ENCODE measurements at regions not wholly inside any gene's neighbourhood (a gene's known extent, or its start where the extent isn't known, plus 50 kb on each side); places are given as distances from the start of the nearest gene placed in this dataset.

- no peaks in the 10 kb centered on the region for H3K36me3 ChIP-seq (ENCODE audit: insufficient read depth)
- no peak overlapping the region for H2AFZ ChIP-seq (ENCODE audit: low read depth)
Measured at GRCh38 chr7:68432585-68432984, 1165.7 kb upstream of the AUTS2 start.

DNA sequence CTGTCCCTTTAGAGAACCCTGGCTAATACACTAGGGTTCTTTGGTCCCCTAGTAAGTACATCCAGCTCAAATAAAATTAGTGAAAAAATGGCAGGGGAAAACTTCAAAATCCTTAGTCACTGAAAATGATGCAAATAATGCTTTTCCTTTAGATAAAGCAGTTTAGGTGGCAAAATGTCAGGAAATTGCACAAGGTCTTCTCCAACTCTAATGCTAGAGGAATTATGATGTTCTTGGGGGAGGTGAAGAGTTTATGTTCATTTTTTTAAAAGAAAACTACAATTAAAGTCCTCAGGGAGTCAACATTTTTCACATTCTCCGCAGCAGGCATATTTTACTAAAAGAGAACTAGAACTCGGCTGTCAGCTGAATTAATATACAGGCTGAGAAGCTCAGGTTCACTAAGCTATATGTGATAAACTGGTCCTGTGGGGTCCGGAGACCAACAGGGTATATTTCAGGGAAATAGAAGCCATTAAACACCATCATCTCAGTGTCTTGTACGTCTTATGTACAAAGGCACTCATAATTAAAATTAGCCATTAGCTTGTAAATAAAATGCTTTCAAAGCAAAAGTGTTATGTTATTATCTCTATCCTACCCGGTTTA lies 1164.7 kb upstream of the AUTS2 start:
- H3K9ac ChIP-seq: no peak overlapping the region

More at GRCh38 chr7:68432585-68432984, 1165.7 kb upstream of the AUTS2 start:
- Histone ChIP-seq H3K4me2 (no peak overlapping the region), H3K4me3 (IDR thresholded peaks at IDR 0.05; ENCODE audit: insufficient read depth, low read depth, low read length) (no peak overlapping the region), H3K9ac (no peak overlapping the region), H3K27me3 (ENCODE audit: insufficient read depth, low read depth) (no peaks in the 10 kb centered on the region), H3K79me2 (ENCODE audit: insufficient read depth, low read depth) (no peaks in the 10 kb centered on the region), H3K27ac (no peak overlapping the region), H4K20me1 (ENCODE audit: insufficient read depth) (no peaks in the 10 kb centered on the region), H3K4me1 (ENCODE audit: low read depth, poor library complexity, severe bottlenecking) (no peaks in the 10 kb centered on the region)
- TF ChIP-seq, protein P1, sequence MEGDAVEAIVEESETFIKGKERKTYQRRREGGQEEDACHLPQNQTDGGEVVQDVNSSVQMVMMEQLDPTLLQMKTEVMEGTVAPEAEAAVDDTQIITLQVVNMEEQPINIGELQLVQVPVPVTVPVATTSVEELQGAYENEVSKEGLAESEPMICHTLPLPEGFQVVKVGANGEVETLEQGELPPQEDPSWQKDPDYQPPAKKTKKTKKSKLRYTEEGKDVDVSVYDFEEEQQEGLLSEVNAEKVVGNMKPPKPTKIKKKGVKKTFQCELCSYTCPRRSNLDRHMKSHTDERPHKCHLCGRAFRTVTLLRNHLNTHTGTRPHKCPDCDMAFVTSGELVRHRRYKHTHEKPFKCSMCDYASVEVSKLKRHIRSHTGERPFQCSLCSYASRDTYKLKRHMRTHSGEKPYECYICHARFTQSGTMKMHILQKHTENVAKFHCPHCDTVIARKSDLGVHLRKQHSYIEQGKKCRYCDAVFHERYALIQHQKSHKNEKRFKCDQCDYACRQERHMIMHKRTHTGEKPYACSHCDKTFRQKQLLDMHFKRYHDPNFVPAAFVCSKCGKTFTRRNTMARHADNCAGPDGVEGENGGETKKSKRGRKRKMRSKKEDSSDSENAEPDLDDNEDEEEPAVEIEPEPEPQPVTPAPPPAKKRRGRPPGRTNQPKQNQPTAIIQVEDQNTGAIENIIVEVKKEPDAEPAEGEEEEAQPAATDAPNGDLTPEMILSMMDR (conservative IDR thresholded peaks at IDR 0.05; ENCODE audit: low read depth, low read length): no peak

GRCh38 chr7:68434857-68435256 lies 1163.4 kb upstream of the AUTS2 start:
- no peaks in the 10 kb centered on the region for H3K27me3 ChIP-seq (ENCODE audit: insufficient read depth, low read depth)

More for the DNA sequence above, 1164.7 kb upstream of the AUTS2 start:
- H3K79me2 ChIP-seq (ENCODE audit: insufficient read depth, low read depth): no peaks in the 10 kb centered on the region
- H3K4me1 ChIP-seq (ENCODE audit: low read depth, poor library complexity, severe bottlenecking): no peaks in the 10 kb centered on the region
- H3K27ac ChIP-seq: no peak overlapping the region
- no peak overlapping the region for H3K4me3 ChIP-seq (IDR thresholded peaks at IDR 0.05; ENCODE audit: insufficient read depth, low read depth, low read length)
- no peaks in the 10 kb centered on the region for H3K36me3 ChIP-seq (ENCODE audit: insufficient read depth)
- TF ChIP-seq, protein P1 (conservative IDR thresholded peaks at IDR 0.05; ENCODE audit: low read depth, low read length): no peak
- H3K27me3 ChIP-seq (ENCODE audit: insufficient read depth, low read depth): no peaks in the 10 kb centered on the region
- no peaks in the 10 kb centered on the region for H4K20me1 ChIP-seq (ENCODE audit: insufficient read depth)
- no peak overlapping the region for H2AFZ ChIP-seq (ENCODE audit: low read depth)
- H3K4me2 ChIP-seq: no peak overlapping the region

GRCh38 chr7:68438016-68438415 lies 1160.3 kb upstream of the AUTS2 start:
- no peaks in the 10 kb centered on the region for H3K4me1 ChIP-seq (ENCODE audit: low read depth, poor library complexity, severe bottlenecking)
- H3K9ac ChIP-seq: no peak overlapping the region
- H3K4me2 ChIP-seq: no peak overlapping the region
- no peaks in the 10 kb centered on the region for H3K27me3 ChIP-seq (ENCODE audit: insufficient read depth, low read depth)
- no peaks in the 10 kb centered on the region for H3K79me2 ChIP-seq (ENCODE audit: insufficient read depth, low read depth)
- H3K4me3 ChIP-seq (IDR thresholded peaks at IDR 0.05; ENCODE audit: insufficient read depth, low read depth, low read length): no peak overlapping the region
- no peaks in the 10 kb centered on the region for H4K20me1 ChIP-seq (ENCODE audit: insufficient read depth)
- TF ChIP-seq, protein P1 (conservative IDR thresholded peaks at IDR 0.05; ENCODE audit: low read depth, low read length): no peak
- H3K27ac ChIP-seq: no peak overlapping the region
- no peaks in the 10 kb centered on the region for H3K36me3 ChIP-seq (ENCODE audit: insufficient read depth)
- H2AFZ ChIP-seq (ENCODE audit: low read depth): no peak overlapping the region

More at GRCh38 chr7:68434857-68435256, 1163.4 kb upstream of the AUTS2 start:
- Histone ChIP-seq H3K79me2 (ENCODE audit: insufficient read depth, low read depth) (no peaks in the 10 kb centered on the region), H3K27ac (no peak overlapping the region), H4K20me1 (ENCODE audit: insufficient read depth) (no peaks in the 10 kb centered on the region), H3K4me3 (IDR thresholded peaks at IDR 0.05; ENCODE audit: insufficient read depth, low read depth, low read length) (no peak overlapping the region), H3K36me3 (ENCODE audit: insufficient read depth) (no peaks in the 10 kb centered on the region), H3K4me1 (ENCODE audit: low read depth, poor library complexity, severe bottlenecking) (no peaks in the 10 kb centered on the region), H2AFZ (ENCODE audit: low read depth) (no peak overlapping the region), H3K9ac (no peak overlapping the region), H3K4me2 (no peak overlapping the region)
- TF ChIP-seq, protein P1 (conservative IDR thresholded peaks at IDR 0.05; ENCODE audit: low read depth, low read length): no peak
